GM18502 (cell line): ENCODE measurements at regions not wholly inside any gene's neighbourhood (a gene's known extent, or its start where the extent isn't known, plus 50 kb on each side); places are given as distances from the start of the nearest gene placed in this dataset.

Source experiments
- ATAC-seq: cut with Tn5 transposase; IDR thresholded peaks from one replicate; pipeline ENCODE4 v1.9.1; 2021; ENCODE audit warnings: mild to moderate bottlenecking; ENCODE audit not compliant: unreplicated experiment, poor library complexity

GRCh38 chr12:115088328-115088994 is 404.5 kb upstream of the TBX3 start:
- ATAC-seq, result no peak

- no peak for ATAC-seq
Measured at GRCh38 chr12:115085594-115085993, 401.6 kb upstream of the TBX3 start.

DNA sequence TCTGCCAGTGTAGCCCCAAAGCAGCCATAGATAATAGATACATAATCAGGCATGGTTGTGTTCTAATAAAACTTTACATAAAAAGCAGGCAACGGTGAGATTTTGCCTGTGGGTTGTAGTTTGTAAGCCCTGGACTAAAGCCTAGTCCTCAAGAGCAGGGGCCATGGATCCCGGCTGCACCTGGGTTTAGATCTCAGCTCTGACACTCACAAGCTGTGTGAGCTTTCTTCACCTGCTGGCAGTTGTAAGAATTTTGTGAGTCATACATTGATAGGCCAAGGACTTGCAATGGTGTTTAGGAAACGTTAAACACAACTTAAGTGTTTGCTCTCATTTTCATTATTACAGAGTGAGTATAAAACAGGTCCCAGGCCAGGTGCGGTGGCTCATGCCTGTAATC is 395.8 kb upstream of the TBX3 start:
- no peak for ATAC-seq

- no peak for ATAC-seq
Measured at GRCh38 chr12:115078990-115079389, 395.0 kb upstream of the TBX3 start.

DNA sequence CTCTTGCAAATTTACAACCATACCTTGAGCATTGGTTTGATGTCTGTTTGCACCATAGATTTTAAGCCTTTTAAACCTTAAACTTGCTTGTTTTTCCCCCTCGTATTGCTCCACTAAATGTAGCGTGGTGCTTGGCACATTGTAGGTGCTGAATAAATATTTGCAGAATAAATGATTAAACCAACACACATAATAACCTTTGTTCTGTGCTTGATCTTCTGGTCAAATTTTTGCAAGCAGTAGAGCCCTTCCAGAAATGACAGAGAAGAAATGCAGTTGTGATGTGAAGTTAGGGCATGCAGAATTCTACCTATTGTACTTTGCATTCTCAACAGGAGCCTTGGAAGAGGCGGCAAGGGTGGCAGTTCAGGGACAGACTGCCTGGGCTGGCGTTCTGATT is 394.4 kb upstream of the TBX3 start:
- ATAC-seq, result no peak

- ATAC-seq, result no peak
Measured at GRCh38 chr12:115075552-115076170, 391.7 kb upstream of the TBX3 start.

- no peak for ATAC-seq
Measured at GRCh38 chr12:115074617-115075016, 390.6 kb upstream of the TBX3 start.

DNA sequence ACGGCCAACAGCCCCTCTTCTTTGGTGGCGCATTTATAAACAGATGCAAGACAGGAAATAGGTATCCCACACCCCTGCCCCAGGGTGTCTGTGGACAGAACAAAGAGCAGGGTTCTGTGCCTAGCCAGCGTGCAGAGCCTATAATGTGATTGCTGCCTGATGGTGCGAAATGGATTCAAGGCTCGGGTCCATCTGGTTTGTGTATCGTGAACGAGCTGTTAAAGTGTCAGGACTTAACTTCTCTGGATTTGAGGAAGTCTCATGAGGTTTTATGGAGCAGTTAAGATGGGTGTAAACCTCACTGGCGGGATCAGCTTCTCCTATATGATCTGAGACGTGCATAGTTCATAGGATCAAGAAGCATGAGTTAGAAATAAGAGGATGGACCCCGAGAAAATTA is 388.7 kb upstream of the TBX3 start:
- no peak for ATAC-seq

DNA sequence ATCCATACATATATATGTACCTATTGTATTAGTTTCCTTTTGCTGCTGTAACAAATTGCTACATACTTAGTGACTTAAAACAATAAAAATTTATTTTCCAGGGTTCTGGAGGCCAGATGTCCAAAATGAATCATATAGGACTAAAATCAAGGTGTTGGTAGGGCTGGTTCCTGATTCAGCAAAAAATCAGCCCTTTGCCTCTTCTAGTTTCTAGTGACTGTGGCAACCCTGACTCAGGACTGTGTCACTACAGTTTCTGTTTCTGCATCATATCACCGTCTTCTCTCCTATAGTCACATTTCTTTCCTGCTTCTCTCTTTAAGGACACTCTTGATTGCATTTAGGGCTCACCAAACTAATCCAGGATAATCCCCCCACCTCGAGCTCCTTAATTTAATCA is 386.3 kb upstream of the TBX3 start:
- no peak for ATAC-seq

- ATAC-seq, result no peak
Measured at GRCh38 chr12:115064296-115064695, 380.3 kb upstream of the TBX3 start.

- ATAC-seq, result no peak
Measured at GRCh38 chr12:115062741-115063140, 378.8 kb upstream of the TBX3 start.

GRCh38 chr12:115060477-115061168 is 376.6 kb upstream of the TBX3 start:
- ATAC-seq, result no peak

GRCh38 chr12:115057445-115057844 is 373.5 kb upstream of the TBX3 start:
- ATAC-seq, result no peak

- ATAC-seq, result no peak
Measured at GRCh38 chr12:115051378-115051777, 367.4 kb upstream of the TBX3 start.

GRCh38 chr12:115049614-115050013 is 365.6 kb upstream of the TBX3 start:
- ATAC-seq, result no peak

- ATAC-seq, result no peak
Measured at GRCh38 chr12:115046805-115047204, 362.8 kb upstream of the TBX3 start.

GRCh38 chr12:115044073-115044472 is 360.1 kb upstream of the TBX3 start:
- ATAC-seq, result no peak

DNA sequence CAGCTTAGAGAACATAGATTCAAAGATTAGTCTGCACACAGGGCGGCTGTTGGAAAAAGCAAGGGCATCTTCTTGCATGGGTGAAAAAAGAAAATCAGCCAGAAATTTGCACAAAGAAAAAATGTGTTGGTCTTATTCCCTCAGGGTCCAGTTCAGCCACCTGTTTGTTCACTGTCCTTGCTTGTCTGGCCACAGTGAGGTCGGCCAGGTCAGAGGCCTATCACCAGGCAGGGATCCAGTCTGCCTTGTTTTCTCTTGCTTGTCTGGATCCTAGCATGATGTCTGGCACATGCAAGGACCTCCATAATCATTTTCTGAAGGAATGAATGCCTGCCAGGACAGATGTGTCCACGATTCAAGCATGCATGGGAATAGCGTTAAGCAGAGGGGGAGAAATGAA is 359.1 kb upstream of the TBX3 start:
- ATAC-seq, result no peak

DNA sequence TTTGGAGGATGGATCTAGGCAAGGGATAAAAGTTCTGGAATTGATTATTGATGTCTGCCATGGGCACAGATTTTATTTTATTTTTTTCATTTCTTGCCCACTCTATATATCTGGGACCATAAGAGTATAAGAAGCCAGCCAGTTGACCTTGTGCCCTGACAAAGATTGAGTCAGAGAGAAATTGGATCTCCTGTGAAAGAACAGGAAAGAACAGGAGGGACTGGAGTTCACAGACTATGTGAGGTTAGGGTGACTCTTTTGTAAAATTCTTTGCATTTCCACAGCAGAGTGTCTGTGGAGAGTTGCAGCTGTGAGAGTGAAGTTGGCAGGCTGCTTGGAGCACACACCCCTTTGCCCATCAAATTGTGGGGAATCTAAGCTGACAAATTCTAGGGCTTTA is 358.4 kb upstream of the TBX3 start:
- ATAC-seq, result no peak

- ATAC-seq, result no peak
Measured at GRCh38 chr12:115037830-115038229, 353.9 kb upstream of the TBX3 start.

DNA sequence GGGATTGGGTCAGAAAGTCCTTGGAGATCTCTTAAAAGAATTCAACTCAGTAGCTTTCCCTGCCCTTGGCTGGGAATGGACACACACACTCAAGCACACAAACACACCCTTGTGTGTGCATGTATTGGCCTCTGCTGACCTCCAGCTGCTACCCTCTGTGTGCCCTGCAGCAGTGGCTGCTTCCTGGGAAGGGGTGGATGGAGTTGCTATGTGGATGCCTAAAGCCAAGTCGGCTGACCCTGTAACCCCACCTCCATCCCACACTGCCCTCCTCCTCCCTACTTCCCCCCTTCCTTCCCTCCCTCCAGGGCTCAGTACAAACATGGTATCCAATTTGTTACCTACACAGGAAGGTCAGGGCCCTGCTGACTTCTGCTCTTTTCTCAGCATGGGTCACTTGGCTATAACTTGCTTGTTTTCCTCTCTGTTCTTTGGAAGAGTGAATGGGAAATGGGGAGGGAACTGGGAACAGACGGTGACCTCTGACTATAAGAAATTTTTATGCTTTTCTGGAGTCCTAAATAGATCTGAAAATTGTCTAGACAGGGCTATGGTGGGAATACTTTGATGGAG is 351.6 kb upstream of the TBX3 start:
- ATAC-seq, result no peak
